IPS-NIHi7 (cell line): ENCODE measurements at regions not wholly inside any gene's neighbourhood (a gene's known extent, or its start where the extent isn't known, plus 50 kb on each side); places are given as distances from the start of the nearest gene placed in this dataset.
"Not testable (repeated sequence)": the region's sequence is repeated elsewhere in the genome, so short reads cannot be mapped to it uniquely, and the experiment has no call there.

Source experiments
- DNase-seq: peaks from one replicate; pipeline ENCODE4 v3.0.0; 2012; ENCODE audit warnings: mixed read lengths; ENCODE audit errors: extremely low spot score

- no peak for DNase-seq
Observed at GRCh38 chr12:90504806-90505205, 450.2 kb downstream of the CCER1 start.

DNA sequence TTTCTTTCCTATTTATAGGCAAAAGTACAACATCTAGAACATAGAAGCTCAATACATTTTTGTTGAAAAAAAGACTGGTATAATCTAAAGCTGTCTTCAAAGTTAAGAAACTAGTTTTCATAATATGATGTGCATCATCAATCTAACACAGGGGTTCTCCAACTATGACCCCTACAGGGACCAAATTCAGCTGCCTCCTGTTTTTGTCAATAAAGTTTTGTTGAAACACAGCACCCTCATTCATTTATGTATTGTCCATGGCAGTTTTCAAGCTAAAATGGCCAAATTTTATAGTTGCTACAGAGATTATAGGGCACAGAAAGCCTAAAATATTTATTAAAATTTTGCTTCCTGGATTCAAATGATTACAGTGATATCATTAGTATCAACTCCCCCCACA is 452.9 kb downstream of the CCER1 start:
- DNase-seq: no peak

- no peak for DNase-seq
Observed at GRCh38 chr12:90501412-90501811, 453.6 kb downstream of the CCER1 start.

DNA sequence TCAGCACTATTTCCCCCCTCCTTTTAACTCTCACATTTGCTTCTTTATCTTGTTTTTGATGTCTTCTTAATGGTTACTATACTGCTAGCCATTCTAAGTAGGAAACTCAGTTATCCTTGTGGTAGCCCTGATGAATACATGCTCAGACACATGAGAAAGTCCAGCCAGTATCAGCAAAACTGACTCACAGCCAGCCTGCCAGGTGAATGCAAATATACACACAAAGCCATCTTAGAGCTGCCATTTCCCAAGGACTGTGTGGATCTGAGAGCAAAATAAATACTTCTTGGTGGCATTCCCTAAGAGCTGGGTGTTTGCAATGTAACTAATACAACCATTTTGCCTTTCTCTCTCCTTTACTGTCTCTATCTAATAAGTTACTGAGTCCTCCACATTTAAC is 455.2 kb downstream of the CCER1 start:
- no peak for DNase-seq

DNA sequence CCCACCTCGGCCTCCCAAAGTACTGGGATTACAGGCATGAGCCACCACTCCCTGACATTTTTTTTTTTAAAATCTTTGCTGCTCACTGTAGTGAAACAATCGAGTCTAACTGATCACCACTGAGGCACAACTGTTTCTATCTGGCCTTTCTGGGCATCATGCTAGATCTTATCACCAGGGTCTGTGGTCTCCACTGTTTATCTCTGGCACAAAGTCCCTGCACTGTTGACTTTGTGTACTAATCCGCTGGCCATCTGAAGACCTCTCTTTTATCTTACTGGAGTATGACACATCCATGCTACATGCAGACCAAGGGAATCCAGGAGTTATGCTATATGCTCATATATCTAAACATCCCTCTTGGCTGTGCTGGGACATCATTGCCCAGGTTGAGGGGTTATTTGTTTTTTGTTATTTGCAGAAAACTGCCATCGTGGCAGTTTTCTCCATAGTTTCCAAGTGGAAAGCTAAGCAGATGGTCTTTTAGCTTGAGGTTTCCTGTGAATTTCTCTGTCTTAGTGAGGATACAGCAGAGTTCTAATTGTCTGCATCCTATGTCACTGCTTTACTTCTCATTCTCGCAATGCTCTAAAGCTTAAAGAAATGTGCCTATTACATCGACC is 456.9 kb downstream of the CCER1 start:
- no peak for DNase-seq

- DNase-seq: no peak
Observed at GRCh38 chr12:90490355-90490754, 464.6 kb downstream of the CCER1 start.

GRCh38 chr12:90489141-90489540 is 465.8 kb downstream of the CCER1 start:
- DNase-seq: no peak

GRCh38 chr12:90485560-90485959 is 469.4 kb downstream of the CCER1 start:
- no peak for DNase-seq

GRCh38 chr12:90484094-90484493 is 470.9 kb downstream of the CCER1 start:
- no peak for DNase-seq

- DNase-seq: no peak
Observed at GRCh38 chr12:90481748-90482147, 473.2 kb downstream of the CCER1 start.

- DNase-seq: no peak
Observed at GRCh38 chr12:90479237-90479636, 475.7 kb downstream of the CCER1 start.

GRCh38 chr12:90473831-90474230 is 481.1 kb downstream of the CCER1 start:
- no peak for DNase-seq

DNA sequence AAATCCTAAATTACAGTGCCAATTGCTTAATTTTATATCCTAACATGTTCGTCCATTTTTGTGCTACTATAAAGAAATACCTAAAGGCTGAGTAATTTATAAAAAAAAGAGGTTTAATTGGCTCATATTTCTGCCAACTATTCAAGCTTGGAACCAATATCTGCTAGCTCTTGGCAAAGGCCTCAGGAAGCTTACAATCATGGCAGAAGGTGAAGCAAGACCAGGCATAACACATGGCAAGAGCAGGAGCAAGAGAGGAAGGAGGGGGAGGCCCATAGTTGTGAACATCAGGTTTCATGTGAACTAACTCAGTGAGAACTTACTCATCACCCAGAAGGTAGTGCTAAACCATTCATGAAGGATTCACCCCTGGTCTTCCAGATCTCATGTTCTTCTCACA is 494.3 kb downstream of the CCER1 start:
- DNase-seq: no peak

DNA sequence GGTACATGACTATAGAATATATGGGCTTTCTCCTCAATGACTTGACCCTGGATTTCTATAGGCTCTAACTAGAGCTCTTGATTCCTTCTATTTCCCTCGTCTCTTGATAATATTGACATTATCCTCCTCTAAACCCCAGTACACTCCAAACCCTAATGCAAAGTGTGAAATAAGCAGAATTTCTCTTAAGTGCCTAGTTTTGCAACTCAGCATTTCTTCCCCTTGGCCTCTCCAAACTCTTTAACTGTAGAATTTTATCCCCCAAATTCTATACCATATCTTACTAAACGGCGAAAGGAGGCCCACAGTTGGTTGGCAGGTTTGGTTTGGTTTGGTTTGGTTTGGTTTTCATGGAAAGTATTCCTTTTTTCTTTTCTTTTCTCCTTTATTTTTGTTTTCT is 498.7 kb downstream of the CCER1 start:
- DNase-seq: no peak

DNA sequence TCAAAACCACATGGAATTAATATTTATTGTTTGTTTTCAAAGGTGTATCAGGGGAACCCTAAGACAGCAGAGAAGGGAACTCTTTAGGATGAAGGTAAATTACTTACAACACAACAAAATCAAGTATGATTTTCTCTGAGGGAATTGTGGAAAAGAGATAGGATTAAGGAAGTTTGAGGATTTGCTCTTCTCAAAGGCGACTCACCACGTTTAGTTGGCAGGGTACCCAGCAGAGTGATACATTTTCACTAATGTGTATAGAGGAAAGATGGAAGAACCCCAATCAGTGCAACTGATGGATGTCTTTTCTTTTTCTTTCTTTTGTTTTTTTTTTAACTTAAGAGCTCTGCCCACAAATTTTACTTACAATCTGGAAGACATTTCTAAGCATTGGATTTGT is 499.2 kb downstream of the CCER1 start:
- DNase-seq: no peak

DNA sequence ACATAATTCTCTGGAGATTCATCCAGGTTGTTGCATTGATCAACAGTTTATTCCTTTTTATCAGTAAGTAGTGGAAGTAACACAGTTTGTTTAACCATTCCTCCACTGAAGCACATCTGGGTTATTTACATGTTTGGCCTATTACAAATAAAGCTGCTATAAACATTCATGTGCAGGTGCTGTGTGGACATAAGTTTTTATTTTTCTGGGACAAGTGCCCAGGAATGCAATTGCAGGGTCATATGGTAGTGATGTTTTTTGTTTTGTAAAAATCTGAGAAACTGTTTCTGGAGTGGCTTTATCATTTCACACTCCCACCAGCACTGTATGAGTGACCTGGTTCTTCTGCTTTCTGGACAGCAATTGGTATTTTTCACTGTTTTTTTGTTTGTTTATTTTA is 505.4 kb downstream of the CCER1 start:
- no peak for DNase-seq

DNA sequence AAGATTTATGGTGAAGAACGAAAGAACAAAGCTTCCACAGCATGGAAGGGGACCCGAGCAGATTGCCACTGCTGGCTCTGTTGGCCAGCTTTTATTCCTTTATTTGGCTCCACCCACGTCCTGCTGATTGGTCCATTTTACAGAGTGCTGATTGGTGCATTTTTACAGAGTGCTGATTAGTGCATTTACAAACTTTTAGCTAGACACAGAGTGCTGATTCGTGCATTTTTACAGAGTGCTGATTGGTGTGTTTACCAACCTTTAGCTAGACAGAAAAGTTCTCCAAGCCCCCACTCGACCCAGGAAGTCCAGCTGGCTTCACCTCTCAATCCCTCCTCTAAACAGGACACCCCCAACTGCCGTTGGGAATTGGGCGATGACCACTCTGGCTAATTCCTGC is 511.5 kb downstream of the CCER1 start:
- not testable (repeated sequence) for DNase-seq

- DNase-seq: no peak
Observed at GRCh38 chr12:90441431-90441830, 513.5 kb downstream of the CCER1 start.

DNA sequence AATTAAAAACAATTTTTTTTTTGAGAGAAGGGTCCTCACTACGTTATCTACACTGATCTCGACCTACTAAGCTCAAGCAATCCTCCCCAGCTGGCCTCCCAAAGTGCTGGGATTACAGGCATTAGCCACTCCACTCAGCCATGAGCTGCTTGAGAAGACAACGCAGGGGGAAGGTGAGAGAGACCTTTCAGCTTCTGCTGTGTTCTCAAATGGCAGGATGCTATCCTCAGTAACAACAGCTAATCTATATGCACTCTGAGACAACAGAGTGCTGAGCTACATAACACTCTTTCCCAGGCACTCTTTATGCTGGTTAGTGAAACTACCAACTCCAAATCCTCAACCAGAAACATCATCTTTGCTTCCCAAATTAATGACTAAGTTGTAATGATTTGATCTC is 526.1 kb downstream of the CCER1 start:
- no peak for DNase-seq

DNA sequence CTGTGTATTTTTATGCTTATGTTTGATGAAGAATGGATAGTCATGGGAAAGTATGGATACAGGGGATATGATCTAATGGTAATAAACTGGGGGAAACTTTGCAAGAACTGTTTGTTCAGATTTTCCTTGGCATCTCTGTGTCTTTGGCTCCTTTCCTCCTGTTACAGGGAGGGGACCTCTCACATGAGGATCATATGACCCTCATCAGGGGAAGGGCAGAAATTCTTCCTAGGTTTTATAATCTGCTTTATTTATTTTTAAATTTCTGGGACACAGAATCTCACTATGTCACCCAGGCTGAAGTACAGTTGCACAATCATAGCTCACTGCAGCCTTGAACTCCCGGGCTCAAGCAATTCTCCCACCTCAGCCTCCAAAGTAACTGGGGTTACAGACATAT is 526.5 kb downstream of the CCER1 start:
- no peak for DNase-seq

GRCh38 chr12:90423965-90424364 is 531.0 kb downstream of the CCER1 start:
- DNase-seq: no peak

DNA sequence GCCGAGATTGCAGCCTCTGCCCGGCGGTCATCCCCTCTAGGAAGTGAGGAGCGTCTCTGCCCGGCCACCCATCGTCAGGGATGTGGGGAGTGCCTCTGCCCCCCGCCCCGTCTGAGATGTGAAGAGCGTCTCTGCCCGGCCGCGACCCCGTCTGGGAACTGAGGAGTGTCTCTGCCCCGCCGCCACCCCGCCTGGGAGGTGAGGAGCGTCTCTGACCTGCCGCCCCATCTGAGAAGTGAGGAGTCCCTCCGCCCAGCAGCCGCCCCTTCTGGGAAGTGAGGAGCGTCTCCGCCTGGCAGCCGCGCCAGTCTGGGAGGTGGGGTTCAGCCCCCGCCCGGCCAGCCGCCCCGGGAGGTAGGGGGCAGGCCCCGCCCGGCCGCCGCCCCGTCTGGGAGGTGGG is 544.0 kb downstream of the CCER1 start:
- DNase-seq: no peak

GRCh38 chr12:90407841-90408240 is 547.1 kb downstream of the CCER1 start:
- peak; percentile 12 for DNase-seq

DNA sequence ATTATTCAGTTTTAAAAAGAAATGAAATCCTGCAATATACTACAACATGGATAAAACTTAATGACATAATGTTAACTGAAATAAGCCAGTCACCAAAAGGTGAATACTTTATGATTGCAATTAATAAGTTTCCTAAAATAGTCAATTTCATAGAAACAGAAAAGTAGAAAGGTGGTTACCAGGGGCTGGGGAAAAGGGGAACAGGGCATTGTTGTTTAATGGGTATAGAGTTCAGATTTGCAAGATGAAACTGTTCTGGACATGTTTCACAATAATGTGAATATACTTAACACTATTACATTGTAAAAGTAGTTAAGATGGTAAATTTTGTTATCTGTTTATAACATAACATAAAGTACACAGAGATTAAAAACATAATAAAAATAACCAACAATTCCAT is 550.9 kb downstream of the CCER1 start:
- no peak for DNase-seq
